ENCODE measurements at regions not wholly inside any gene's neighbourhood (a gene's known extent, or its start where the extent isn't known, plus 50 kb on each side); places are given as distances from the start of the nearest gene placed in this dataset.

GRCh38 chr5:174608631-174609097 lies 115.7 kb upstream of the MSX2 start:
- no peaks in the 10 kb centered on the region for H3K36me3 ChIP-seq (ENCODE audit: low read depth)
- H3K27ac ChIP-seq (ENCODE audit: poor library complexity, severe bottlenecking) = peak overlapping the region; percentile 6
- no peak overlapping the region for H3K4me3 ChIP-seq (ENCODE audit: severe bottlenecking)
- H3K9me3 ChIP-seq (ENCODE audit: severe bottlenecking) = no peaks in the 10 kb centered on the region
- peak; percentile 77 for ATAC-seq (ENCODE audit: low read depth)
- DNase-seq (ENCODE audit: low spot score) = peak; percentile 77
- no peak for TF ChIP-seq CTCF (IDR thresholded peaks at IDR 0.05; ENCODE audit: poor library complexity, severe bottlenecking)
- H3K27me3 ChIP-seq (ENCODE audit: insufficient read depth, poor library complexity, severe bottlenecking) = no peaks in the 10 kb centered on the region
- H3K4me1 ChIP-seq (ENCODE audit: insufficient read depth, poor library complexity, severe bottlenecking) = peaks cover 7% of the 10 kb centered on the region

GRCh38 chr5:174609116-174609515 lies 115.3 kb upstream of the MSX2 start:
- H3K4me1 ChIP-seq (ENCODE audit: insufficient read depth, poor library complexity, severe bottlenecking) = peaks cover 7% of the 10 kb centered on the region
- ATAC-seq (ENCODE audit: low read depth) = peak; percentile 19
- no peak for TF ChIP-seq CTCF (IDR thresholded peaks at IDR 0.05; ENCODE audit: poor library complexity, severe bottlenecking)
- no peaks in the 10 kb centered on the region for H3K27me3 ChIP-seq (ENCODE audit: insufficient read depth, poor library complexity, severe bottlenecking)
- H3K4me3 ChIP-seq (ENCODE audit: severe bottlenecking) = no peak overlapping the region
- no peaks in the 10 kb centered on the region for H3K9me3 ChIP-seq (ENCODE audit: severe bottlenecking)
- no peaks in the 10 kb centered on the region for H3K36me3 ChIP-seq (ENCODE audit: low read depth)
- H3K27ac ChIP-seq (ENCODE audit: poor library complexity, severe bottlenecking) = peak overlapping the region; percentile 6
- DNase-seq (ENCODE audit: low spot score) = no peak

GRCh38 chr5:174610968-174611367 lies 113.4 kb upstream of the MSX2 start:
- peaks cover 7% of the 10 kb centered on the region for H3K4me1 ChIP-seq (ENCODE audit: insufficient read depth, poor library complexity, severe bottlenecking)
- no peaks in the 10 kb centered on the region for H3K27me3 ChIP-seq (ENCODE audit: insufficient read depth, poor library complexity, severe bottlenecking)
- no peaks in the 10 kb centered on the region for H3K9me3 ChIP-seq (ENCODE audit: severe bottlenecking)
- no peak for TF ChIP-seq CTCF (IDR thresholded peaks at IDR 0.05; ENCODE audit: poor library complexity, severe bottlenecking)
- DNase-seq (ENCODE audit: low spot score) = no peak
- no peak overlapping the region for H3K27ac ChIP-seq (ENCODE audit: poor library complexity, severe bottlenecking)
- peak; percentile 54 for ATAC-seq (ENCODE audit: low read depth)
- H3K36me3 ChIP-seq (ENCODE audit: low read depth) = no peaks in the 10 kb centered on the region
- H3K4me3 ChIP-seq (ENCODE audit: severe bottlenecking) = no peak overlapping the region

- Histone ChIP-seq H3K36me3 (ENCODE audit: low read depth) (no peaks in the 10 kb centered on the region), H3K4me1 (ENCODE audit: insufficient read depth, poor library complexity, severe bottlenecking) (peaks cover 7% of the 10 kb centered on the region), H3K4me3 (ENCODE audit: severe bottlenecking) (no peak overlapping the region), H3K27me3 (ENCODE audit: insufficient read depth, poor library complexity, severe bottlenecking) (no peaks in the 10 kb centered on the region), H3K27ac (ENCODE audit: poor library complexity, severe bottlenecking) (no peak overlapping the region), H3K9me3 (ENCODE audit: severe bottlenecking) (no peaks in the 10 kb centered on the region)
- DNase-seq (ENCODE audit: low spot score) (no peak), ATAC-seq (ENCODE audit: low read depth) (peak; percentile 36; the same call in 2 of the 3 replicates)
- no peak for TF ChIP-seq CTCF (IDR thresholded peaks at IDR 0.05; ENCODE audit: poor library complexity, severe bottlenecking)
Measured at GRCh38 chr5:174612686-174613085, 111.7 kb upstream of the MSX2 start.

- DNase-seq (ENCODE audit: low spot score) = no peak
- peak; percentile 55 for ATAC-seq (ENCODE audit: low read depth)
- H3K27ac ChIP-seq (ENCODE audit: poor library complexity, severe bottlenecking) = no peak overlapping the region
- H3K36me3 ChIP-seq (ENCODE audit: low read depth) = no peaks in the 10 kb centered on the region
- H3K4me1 ChIP-seq (ENCODE audit: insufficient read depth, poor library complexity, severe bottlenecking) = no peaks in the 10 kb centered on the region
- H3K4me3 ChIP-seq (ENCODE audit: severe bottlenecking) = no peak overlapping the region
- TF ChIP-seq CTCF (IDR thresholded peaks at IDR 0.05; ENCODE audit: poor library complexity, severe bottlenecking) = no peak
- no peaks in the 10 kb centered on the region for H3K27me3 ChIP-seq (ENCODE audit: insufficient read depth, poor library complexity, severe bottlenecking)
- no peaks in the 10 kb centered on the region for H3K9me3 ChIP-seq (ENCODE audit: severe bottlenecking)
Measured at GRCh38 chr5:174614500-174615135, 109.8 kb upstream of the MSX2 start.

Measured in RWPE2 (cell line).